ENCODE measurements at regions not wholly inside any gene's neighbourhood (a gene's known extent, or its start where the extent isn't known, plus 50 kb on each side); places are given as distances from the start of the nearest gene placed in this dataset.

DNA sequence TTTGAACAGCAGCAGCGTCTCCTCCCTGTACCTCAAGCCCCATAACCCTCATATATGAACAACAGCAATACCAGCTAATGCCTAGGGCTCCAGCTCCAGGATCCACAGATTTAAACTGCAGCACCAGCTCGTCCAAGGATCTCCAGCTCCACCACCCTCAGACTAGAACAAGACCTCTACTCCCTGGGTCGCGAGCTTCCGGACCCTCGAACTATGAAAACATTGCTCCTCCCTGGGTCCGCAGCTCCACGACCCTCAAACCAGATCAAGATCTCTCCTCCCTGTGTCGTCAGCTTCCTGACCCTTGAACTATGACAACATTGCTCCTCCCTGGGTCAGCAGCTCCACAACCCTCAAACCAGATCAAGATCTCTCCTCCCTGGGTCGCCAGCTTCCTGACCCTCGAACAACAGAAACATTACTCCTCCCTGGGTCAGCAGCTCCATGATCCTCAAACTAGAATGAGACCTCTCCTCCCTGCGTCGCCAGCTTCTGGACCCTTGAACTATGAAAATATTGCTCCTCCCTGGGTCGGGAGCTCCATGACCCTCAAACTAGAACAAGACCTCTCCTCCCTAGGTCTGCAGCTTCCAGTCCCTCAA, 339.0 kb upstream of the SULF2 start (continued):
- no peak for TF ChIP-seq ZUFSP (CRISPR knock-in tag; IDR thresholded peaks at IDR 0.05; ENCODE audit: borderline replicate concordance)
- peak; percentile 39; the same call in 1 of the 2 replicates for TF ChIP-seq ZBTB7B (CRISPR knock-in tag; IDR thresholded peaks at IDR 0.05)
- no peak for TF ChIP-seq ZNF777 (CRISPR knock-in tag; IDR thresholded peaks at IDR 0.05)
- TF ChIP-seq ZNF784 (CRISPR knock-in tag; IDR thresholded peaks at IDR 0.05; ENCODE audit: borderline replicate concordance) = no peak
- no peak for TF ChIP-seq THRA (CRISPR knock-in tag; IDR thresholded peaks at IDR 0.05; ENCODE audit: borderline replicate concordance)
- TF ChIP-seq RNF219 (CRISPR knock-in tag; IDR thresholded peaks at IDR 0.05) = no peak
- TF ChIP-seq HMG20A (CRISPR knock-in tag; IDR thresholded peaks at IDR 0.05; ENCODE audit: borderline replicate concordance) = no peak
- TF ChIP-seq ZFP1 (CRISPR knock-in tag; IDR thresholded peaks at IDR 0.05) = no peak
- TF ChIP-seq, protein P1, sequence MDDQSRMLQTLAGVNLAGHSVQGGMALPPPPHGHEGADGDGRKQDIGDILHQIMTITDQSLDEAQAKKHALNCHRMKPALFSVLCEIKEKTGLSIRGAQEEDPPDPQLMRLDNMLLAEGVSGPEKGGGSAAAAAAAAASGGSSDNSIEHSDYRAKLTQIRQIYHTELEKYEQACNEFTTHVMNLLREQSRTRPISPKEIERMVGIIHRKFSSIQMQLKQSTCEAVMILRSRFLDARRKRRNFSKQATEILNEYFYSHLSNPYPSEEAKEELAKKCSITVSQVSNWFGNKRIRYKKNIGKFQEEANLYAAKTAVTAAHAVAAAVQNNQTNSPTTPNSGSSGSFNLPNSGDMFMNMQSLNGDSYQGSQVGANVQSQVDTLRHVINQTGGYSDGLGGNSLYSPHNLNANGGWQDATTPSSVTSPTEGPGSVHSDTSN (CRISPR knock-in tag; IDR thresholded peaks at IDR 0.05; ENCODE audit: borderline replicate concordance) = no peak
- no peak for TF ChIP-seq ARHGAP35 (CRISPR knock-in tag; IDR thresholded peaks at IDR 0.05; ENCODE audit: borderline replicate concordance)
- no peak for TF ChIP-seq ARNTL (CRISPR knock-in tag; IDR thresholded peaks at IDR 0.05)
- no peak for TF ChIP-seq ZNF44 (CRISPR knock-in tag; IDR thresholded peaks at IDR 0.05)
- TF ChIP-seq, protein P2, sequence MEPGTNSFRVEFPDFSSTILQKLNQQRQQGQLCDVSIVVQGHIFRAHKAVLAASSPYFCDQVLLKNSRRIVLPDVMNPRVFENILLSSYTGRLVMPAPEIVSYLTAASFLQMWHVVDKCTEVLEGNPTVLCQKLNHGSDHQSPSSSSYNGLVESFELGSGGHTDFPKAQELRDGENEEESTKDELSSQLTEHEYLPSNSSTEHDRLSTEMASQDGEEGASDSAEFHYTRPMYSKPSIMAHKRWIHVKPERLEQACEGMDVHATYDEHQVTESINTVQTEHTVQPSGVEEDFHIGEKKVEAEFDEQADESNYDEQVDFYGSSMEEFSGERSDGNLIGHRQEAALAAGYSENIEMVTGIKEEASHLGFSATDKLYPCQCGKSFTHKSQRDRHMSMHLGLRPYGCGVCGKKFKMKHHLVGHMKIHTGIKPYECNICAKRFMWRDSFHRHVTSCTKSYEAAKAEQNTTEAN (CRISPR knock-in tag; conservative IDR thresholded peaks at IDR 0.05) = no peak
- TF ChIP-seq, protein P3, sequence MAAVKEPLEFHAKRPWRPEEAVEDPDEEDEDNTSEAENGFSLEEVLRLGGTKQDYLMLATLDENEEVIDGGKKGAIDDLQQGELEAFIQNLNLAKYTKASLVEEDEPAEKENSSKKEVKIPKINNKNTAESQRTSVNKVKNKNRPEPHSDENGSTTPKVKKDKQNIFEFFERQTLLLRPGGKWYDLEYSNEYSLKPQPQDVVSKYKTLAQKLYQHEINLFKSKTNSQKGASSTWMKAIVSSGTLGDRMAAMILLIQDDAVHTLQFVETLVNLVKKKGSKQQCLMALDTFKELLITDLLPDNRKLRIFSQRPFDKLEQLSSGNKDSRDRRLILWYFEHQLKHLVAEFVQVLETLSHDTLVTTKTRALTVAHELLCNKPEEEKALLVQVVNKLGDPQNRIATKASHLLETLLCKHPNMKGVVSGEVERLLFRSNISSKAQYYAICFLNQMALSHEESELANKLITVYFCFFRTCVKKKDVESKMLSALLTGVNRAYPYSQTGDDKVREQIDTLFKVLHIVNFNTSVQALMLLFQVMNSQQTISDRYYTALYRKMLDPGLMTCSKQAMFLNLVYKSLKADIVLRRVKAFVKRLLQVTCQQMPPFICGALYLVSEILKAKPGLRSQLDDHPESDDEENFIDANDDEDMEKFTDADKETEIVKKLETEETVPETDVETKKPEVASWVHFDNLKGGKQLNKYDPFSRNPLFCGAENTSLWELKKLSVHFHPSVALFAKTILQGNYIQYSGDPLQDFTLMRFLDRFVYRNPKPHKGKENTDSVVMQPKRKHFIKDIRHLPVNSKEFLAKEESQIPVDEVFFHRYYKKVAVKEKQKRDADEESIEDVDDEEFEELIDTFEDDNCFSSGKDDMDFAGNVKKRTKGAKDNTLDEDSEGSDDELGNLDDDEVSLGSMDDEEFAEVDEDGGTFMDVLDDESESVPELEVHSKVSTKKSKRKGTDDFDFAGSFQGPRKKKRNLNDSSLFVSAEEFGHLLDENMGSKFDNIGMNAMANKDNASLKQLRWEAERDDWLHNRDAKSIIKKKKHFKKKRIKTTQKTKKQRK (IDR thresholded peaks at IDR 0.05; ENCODE audit: low read length) = no peak
- no peak for TF ChIP-seq ZNF660 (CRISPR knock-in tag; IDR thresholded peaks at IDR 0.05; ENCODE audit: borderline replicate concordance, low read depth)
- TF ChIP-seq, protein P4, sequence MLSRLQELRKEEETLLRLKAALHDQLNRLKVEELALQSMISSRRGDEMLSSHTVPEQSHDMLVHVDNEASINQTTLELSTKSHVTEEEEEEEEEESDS (CRISPR knock-in tag; IDR thresholded peaks at IDR 0.05; ENCODE audit: borderline replicate concordance) = no peak
- TF ChIP-seq ZNF564 (CRISPR knock-in tag; IDR thresholded peaks at IDR 0.05) = no peak
